PFSK-1 (cell line): ENCODE measurements at regions not wholly inside any gene's neighbourhood (a gene's known extent, or its start where the extent isn't known, plus 50 kb on each side); places are given as distances from the start of the nearest gene placed in this dataset.

ENCODE experiments used
- REST ChIP-seq, 2 experiments: IDR thresholded peaks; 2 replicates each; pipeline versions ENCODE4 v1.6.1 to v1.8.0; 2011 to 2012; ENCODE audit warnings: low read depth in 2 of 2, low read length in 2 of 2, control low read depth in 1 of 2, inconsistent platforms in 1 of 2, mild to moderate bottlenecking in 1 of 2, moderate library complexity in 1 of 2; ENCODE audit not compliant: insufficient read depth in 1 of 2
- SIN3A ChIP-seq: IDR thresholded peaks from 2 replicates; pipeline ENCODE4 v1.6.1; 2012; ENCODE audit warnings: mild to moderate bottlenecking, low read length, moderate library complexity, borderline replicate concordance; ENCODE audit not compliant: insufficient read depth
- TAF1 ChIP-seq: IDR thresholded peaks from 2 replicates; pipeline ENCODE4 v1.6.1; 2012; ENCODE audit warnings: low read length, control low read depth, borderline replicate concordance; ENCODE audit not compliant: insufficient read depth

GRCh38 chr2:172323861-172324597 lies 103.4 kb upstream of the ITGA6 start:
- TF ChIP-seq TAF1: no peak
- TF ChIP-seq SIN3A: no peak
- no peak for TF ChIP-seq REST (IDR thresholded peaks at IDR 0.05; ENCODE audit: insufficient read depth in 1 of 2, low read depth in 2 of 2, low read length in 2 of 2)
